ENCODE measurements at regions not wholly inside any gene's neighbourhood (a gene's known extent, or its start where the extent isn't known, plus 50 kb on each side); places are given as distances from the start of the nearest gene placed in this dataset.

DNA sequence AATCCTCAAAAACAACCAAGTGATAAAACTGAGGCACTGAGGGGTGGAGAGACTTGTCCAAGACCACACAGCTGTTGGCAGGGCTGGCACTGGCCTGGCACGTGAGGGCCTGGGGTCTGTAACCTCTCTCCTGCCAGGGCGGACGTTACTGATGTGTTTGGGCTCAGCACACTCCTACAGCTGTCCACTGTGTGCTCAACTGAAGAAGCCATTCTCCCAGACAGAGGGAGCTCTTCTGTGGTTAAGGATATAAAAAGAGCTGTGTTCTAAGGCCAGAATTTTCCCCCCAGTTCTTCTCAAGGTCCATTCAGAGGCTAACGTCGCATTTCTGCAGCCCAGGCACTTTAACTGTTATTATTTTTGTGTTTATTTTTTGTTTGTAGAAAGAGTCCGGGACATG lies 429.0 kb upstream of the ATP11B start:
- H3K27ac ChIP-seq, result no peak overlapping the region
- TF ChIP-seq, protein P1, sequence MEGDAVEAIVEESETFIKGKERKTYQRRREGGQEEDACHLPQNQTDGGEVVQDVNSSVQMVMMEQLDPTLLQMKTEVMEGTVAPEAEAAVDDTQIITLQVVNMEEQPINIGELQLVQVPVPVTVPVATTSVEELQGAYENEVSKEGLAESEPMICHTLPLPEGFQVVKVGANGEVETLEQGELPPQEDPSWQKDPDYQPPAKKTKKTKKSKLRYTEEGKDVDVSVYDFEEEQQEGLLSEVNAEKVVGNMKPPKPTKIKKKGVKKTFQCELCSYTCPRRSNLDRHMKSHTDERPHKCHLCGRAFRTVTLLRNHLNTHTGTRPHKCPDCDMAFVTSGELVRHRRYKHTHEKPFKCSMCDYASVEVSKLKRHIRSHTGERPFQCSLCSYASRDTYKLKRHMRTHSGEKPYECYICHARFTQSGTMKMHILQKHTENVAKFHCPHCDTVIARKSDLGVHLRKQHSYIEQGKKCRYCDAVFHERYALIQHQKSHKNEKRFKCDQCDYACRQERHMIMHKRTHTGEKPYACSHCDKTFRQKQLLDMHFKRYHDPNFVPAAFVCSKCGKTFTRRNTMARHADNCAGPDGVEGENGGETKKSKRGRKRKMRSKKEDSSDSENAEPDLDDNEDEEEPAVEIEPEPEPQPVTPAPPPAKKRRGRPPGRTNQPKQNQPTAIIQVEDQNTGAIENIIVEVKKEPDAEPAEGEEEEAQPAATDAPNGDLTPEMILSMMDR (conservative IDR thresholded peaks at IDR 0.05), result peak; percentile 18
- no peak for TF ChIP-seq ZFX (IDR thresholded peaks at IDR 0.05)

- TF ChIP-seq, protein P1 (conservative IDR thresholded peaks at IDR 0.05), result no peak; the same call in none of the 2 replicates
- H3K27ac ChIP-seq, result no peak overlapping the region
These were observed 428.3 kb upstream of the ATP11B start for GRCh38 chr3:182364723-182365650.

DNA sequence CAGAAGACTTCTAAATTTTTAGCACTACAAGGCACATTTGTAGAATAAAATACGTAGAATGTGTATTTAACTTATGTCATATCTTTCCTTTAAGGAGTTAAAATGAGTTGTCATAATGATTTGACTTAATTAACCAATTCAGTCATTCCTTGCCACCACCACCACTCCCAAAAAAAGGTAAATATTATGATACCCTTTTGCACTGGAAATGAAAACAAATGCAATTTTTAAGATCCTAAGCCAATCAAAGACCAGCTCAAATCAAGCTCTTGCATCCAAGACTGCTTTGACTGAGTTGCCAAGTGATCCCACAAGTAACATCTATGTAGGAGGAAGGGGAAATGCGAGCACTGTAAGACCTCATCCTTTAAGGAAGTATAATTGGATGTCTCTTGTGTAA lies 426.6 kb upstream of the ATP11B start:
- H3K27ac ChIP-seq, result no peak overlapping the region
- TF ChIP-seq, protein P1 (conservative IDR thresholded peaks at IDR 0.05), result no peak
- no peak for TF ChIP-seq ZFX (IDR thresholded peaks at IDR 0.05)

DNA sequence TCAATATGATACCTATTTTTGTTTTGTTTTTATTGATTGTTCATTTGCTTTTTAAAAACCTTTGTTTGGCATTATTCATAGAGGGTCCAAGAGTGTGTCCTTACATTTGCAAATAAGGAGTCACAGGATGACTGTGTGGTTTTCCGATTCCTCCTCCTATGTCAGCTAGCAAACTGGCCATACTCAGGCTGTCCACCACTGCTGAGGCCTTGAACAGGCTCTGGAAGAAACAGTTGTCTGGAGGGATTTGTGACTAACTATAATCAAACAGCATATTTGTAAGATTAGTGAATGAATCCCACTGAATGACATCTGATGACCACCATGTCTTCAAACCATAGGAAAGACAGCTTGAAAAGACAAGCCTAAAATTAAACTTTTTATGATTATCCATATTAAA lies 423.4 kb upstream of the ATP11B start:
- H3K27ac ChIP-seq, result no peak overlapping the region
- no peak for TF ChIP-seq ZFX (IDR thresholded peaks at IDR 0.05)
- TF ChIP-seq, protein P1 (conservative IDR thresholded peaks at IDR 0.05), result no peak

GRCh38 chr3:182370949-182371348 lies 422.4 kb upstream of the ATP11B start:
- TF ChIP-seq ZFX (IDR thresholded peaks at IDR 0.05), result no peak
- TF ChIP-seq, protein P1 (conservative IDR thresholded peaks at IDR 0.05), result no peak
- H3K27ac ChIP-seq, result no peak overlapping the region

DNA sequence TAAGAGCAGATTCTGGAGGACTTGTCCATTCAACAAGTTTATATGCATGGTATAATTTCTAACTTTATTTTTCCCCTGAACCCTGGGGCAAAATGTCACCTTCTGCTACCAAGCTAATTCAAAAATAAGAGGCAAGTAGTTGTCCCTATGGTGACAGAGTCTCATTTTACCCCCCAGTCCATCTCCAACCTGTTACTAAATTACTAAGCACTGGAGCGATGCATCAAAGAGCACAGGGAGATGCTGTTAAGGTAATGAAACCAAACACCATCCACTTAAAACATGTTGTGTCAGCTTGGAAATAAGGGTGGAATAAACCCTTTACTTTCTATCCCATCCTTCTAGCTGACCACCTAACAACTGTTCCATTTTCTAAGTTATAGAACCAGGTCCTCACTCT lies 417.4 kb upstream of the ATP11B start:
- TF ChIP-seq ZFX (IDR thresholded peaks at IDR 0.05), result no peak
- TF ChIP-seq, protein P1 (conservative IDR thresholded peaks at IDR 0.05), result no peak
- H3K27ac ChIP-seq, result no peak overlapping the region

DNA sequence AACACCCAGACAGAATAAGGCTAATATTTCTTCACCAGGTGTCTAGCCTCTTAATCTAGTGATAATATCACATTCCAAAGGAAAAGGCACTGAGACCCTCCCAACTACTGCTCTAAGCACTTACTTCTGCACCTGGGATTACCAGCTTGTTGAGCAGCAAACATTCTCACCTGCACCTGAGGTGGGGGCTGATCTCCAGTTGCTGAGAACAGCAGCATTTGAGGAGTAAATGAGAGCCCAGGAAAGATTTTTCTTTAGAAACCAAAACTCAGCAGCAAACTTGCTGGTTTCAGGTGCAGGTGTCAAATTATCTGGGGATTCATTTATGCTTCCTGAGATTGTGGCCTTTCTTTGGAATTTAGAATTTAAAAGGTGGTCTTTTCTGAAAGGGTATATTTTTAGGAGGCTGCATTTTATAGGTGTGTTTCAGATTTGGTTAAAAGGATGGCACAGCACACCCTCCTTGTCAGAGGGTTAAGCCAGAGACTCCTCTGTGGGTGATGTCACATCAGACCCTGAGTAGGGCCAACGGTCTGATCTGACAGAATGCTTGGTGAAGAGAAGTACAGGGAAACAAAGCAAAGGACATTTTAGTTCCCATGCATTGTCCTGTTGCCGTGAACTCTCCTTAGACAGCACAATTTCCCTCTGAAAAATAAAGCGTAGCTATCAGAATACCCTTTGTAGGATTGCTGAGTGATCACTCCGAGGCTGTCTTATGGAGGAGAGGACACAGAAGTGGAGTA lies 411.0 kb upstream of the ATP11B start:
- no peak for TF ChIP-seq ZFX (IDR thresholded peaks at IDR 0.05)
- TF ChIP-seq, protein P1 (conservative IDR thresholded peaks at IDR 0.05), result no peak

More for the DNA sequence above, 411.0 kb upstream of the ATP11B start:
- no peak overlapping the region for H3K27ac ChIP-seq

Measured in C4-2B (cell line).